ENCODE measurements at regions not wholly inside any gene's neighbourhood (a gene's known extent, or its start where the extent isn't known, plus 50 kb on each side); places are given as distances from the start of the nearest gene placed in this dataset.

- H3K36me3 Mint-ChIP-seq = peaks cover under 1% of the 10 kb centered on the region
- H3K27ac Mint-ChIP-seq = no peak overlapping the region
- H3K4me3 Mint-ChIP-seq = no peak overlapping the region
- ATAC-seq (ENCODE audit: low read depth) (no peak), DNase-seq (ENCODE audit: low spot score in 2 of 2) (no peak)
- H3K9me3 Mint-ChIP-seq = peaks cover 8% of the 10 kb centered on the region
- H3K27me3 Mint-ChIP-seq = no peaks in the 10 kb centered on the region
- H3K4me1 Mint-ChIP-seq = no peaks in the 10 kb centered on the region
Observed at GRCh38 chr13:109428146-109428545, 358.2 kb downstream of the IRS2 start.

DNA sequence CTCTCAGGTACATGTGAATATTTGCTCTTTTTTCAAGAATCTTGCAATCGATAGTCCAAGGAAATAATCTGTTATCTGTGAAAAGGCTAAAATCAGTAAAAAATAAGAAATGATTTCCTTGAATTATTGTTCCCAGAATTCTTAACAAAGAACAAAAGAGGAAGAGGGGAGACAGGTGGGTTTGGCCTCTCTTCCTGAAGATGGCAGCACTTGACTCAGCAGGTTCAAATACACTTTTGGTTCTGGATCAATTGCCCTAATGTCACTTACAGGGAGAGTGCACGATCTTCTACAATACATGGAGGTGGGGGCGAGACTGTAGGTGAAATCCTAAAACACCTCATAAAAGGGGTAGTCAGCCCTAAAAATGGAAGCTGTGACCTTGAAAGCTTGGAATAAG is 358.7 kb downstream of the IRS2 start:
- DNase-seq (ENCODE audit: low spot score in 2 of 2) (no peak), ATAC-seq (ENCODE audit: low read depth) (no peak)
- Mint-ChIP-seq H3K27me3 (peaks cover 1% of the 10 kb centered on the region), H3K9me3 (peaks cover 8% of the 10 kb centered on the region), H3K27ac (no peak overlapping the region), H3K4me1 (no peaks in the 10 kb centered on the region), H3K4me3 (no peak overlapping the region), H3K36me3 (no peaks in the 10 kb centered on the region)

DNA sequence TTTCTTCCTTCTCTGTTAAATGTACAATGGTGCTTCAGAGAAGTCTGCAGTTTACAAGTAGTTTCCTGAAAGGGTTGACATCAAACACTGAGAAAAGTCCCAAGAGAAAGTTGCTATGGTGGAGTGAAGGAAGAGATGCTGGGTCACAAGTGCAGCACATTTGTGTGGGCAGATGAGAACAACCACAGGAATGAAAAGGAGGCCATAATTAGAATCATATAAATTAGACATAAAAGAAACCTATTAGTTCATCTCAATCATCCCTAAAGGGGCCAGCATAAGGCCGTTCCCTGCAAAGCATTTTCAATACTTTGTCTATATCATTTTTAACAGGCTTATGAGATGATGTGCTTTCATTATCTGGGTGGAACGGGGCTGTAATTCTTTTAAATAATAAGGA is 359.2 kb downstream of the IRS2 start:
- Mint-ChIP-seq H3K27ac (no peak overlapping the region), H3K27me3 (peaks cover 4% of the 10 kb centered on the region), H3K4me3 (no peak overlapping the region), H3K4me1 (no peaks in the 10 kb centered on the region), H3K36me3 (no peaks in the 10 kb centered on the region), H3K9me3 (peaks cover 8% of the 10 kb centered on the region)
- ATAC-seq (ENCODE audit: low read depth) = no peak
- no peak for DNase-seq (ENCODE audit: low spot score in 2 of 2)

DNA sequence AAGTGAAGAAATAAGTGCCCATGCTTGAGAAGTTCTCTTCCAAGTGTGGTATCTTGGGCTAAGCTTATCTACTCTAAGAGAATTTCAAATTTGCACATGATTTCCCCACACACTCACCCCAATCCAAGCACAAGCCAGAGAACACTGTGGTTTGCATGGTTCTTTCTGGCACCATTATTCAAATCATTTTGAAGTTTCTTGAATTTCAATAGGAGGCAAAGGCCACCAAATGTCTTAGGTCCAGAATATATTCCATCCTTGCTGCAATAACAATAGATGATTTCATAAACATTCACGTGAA is 359.7 kb downstream of the IRS2 start:
- H3K4me3 Mint-ChIP-seq = no peak overlapping the region
- H3K4me1 Mint-ChIP-seq = no peaks in the 10 kb centered on the region
- H3K27ac Mint-ChIP-seq = no peak overlapping the region
- H3K27me3 Mint-ChIP-seq = peaks cover 4% of the 10 kb centered on the region
- ATAC-seq (ENCODE audit: low read depth) = no peak
- H3K9me3 Mint-ChIP-seq = peaks cover 8% of the 10 kb centered on the region
- H3K36me3 Mint-ChIP-seq = no peaks in the 10 kb centered on the region
- DNase-seq (ENCODE audit: low spot score in 2 of 2) = no peak

DNA sequence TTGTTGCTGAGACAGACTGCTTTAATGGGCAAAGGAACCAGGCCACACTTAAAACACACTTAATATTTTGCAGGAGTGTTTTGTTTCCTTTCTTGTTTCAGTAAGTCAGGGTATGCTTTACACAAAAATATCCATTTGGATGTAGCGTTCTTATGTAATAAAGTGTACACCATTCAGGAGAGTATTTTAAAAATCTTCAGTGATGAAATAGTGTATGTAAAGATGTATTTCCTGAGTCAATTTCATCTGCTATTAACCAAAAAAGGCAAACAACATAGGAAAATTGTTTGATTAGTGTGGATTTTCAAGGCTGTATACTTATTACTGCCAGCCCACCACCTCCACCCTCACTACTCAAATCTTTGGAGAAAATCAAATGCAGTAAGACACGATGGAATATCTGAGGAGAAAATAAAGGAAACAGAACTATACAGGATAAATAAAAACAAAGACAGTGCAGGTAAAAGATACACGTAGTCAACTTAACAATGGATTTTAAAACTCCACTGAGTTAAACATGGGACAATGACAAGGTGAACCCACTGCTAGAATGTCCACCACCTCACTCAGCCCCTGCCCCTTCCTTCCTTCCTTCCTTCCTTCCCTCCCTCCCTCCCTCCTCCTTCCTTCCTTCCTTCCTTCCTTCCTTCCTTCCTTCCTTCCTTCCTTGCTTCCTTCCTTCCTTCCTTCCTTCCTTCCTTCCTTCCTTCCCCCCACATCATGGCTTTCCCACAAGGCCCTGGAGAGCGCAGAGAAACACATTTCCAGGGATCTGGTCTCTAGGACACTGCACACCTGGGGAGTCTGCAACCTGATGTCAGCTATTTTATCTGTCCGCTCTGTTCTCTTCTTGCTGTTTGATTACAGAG is 360.3 kb downstream of the IRS2 start:
- Mint-ChIP-seq H3K4me1 (no peaks in the 10 kb centered on the region), H3K27ac (no peak overlapping the region), H3K27me3 (peaks cover 4% of the 10 kb centered on the region), H3K4me3 (no peak overlapping the region), H3K9me3 (peaks cover 7% of the 10 kb centered on the region), H3K36me3 (no peaks in the 10 kb centered on the region)
- no peak for ATAC-seq (ENCODE audit: low read depth)
- DNase-seq (ENCODE audit: low spot score in 2 of 2) = no peak

GRCh38 chr13:109422161-109422560 is 364.2 kb downstream of the IRS2 start:
- H3K27ac Mint-ChIP-seq = no peak overlapping the region
- H3K27me3 Mint-ChIP-seq = peaks cover 4% of the 10 kb centered on the region
- H3K9me3 Mint-ChIP-seq = peaks cover 5% of the 10 kb centered on the region
- no peak overlapping the region for H3K4me3 Mint-ChIP-seq
- no peak for ATAC-seq (ENCODE audit: low read depth)
- DNase-seq (ENCODE audit: low spot score in 2 of 2) = no peak
- H3K36me3 Mint-ChIP-seq = no peaks in the 10 kb centered on the region
- no peaks in the 10 kb centered on the region for H3K4me1 Mint-ChIP-seq

DNA sequence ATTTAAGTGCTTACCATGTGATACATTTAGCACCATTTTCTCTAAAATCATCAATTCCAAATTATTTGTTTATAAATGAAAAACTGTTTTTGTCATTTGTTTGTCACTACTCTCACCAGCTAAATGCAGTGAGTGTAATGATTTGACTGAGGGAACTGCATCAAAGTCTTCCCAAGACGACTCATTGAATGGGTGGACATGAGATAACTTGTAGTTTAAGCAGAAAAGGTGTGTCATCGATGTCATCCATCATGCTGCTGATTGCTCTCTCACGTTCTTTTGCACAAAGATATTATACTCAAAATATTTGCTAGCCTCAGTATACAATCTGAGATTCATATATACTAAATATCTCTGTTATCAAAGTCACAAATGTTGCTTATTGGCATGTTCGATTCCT is 366.5 kb downstream of the IRS2 start:
- Mint-ChIP-seq H3K9me3 (peaks cover 4% of the 10 kb centered on the region), H3K36me3 (no peaks in the 10 kb centered on the region), H3K4me1 (no peaks in the 10 kb centered on the region), H3K4me3 (no peak overlapping the region), H3K27me3 (peaks cover 4% of the 10 kb centered on the region), H3K27ac (no peak overlapping the region)
- no peak for DNase-seq (ENCODE audit: low spot score in 2 of 2)
- ATAC-seq (ENCODE audit: low read depth) = no peak

GRCh38 chr13:109418111-109418510 is 368.3 kb downstream of the IRS2 start:
- H3K27ac Mint-ChIP-seq = no peak overlapping the region
- peaks cover 4% of the 10 kb centered on the region for H3K27me3 Mint-ChIP-seq
- no peak overlapping the region for H3K4me3 Mint-ChIP-seq
- no peak for DNase-seq (ENCODE audit: low spot score in 2 of 2)
- H3K36me3 Mint-ChIP-seq = no peaks in the 10 kb centered on the region
- H3K4me1 Mint-ChIP-seq = no peaks in the 10 kb centered on the region
- ATAC-seq (ENCODE audit: low read depth) = no peak
- peaks cover 4% of the 10 kb centered on the region for H3K9me3 Mint-ChIP-seq

DNA sequence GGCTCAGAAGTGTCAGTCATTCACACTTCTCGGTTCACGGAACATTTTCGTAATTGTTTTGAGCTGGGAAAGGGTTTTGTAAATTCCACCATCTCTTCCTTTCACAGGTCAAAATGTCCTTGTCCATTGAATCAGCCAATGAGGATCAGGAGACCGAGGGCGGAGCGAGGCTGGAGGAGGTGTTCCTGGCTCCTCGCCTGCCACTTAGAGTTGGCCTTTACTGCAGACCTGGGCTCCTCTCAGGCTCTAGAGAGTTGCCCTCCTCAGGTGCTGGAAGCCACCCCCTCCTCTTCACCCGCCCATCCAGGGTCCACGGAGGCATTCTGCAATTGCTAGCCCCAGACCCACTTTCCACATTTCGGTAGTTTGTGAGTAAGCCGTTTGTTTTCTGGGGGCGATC is 370.4 kb downstream of the IRS2 start:
- ATAC-seq (ENCODE audit: low read depth) (no peak), DNase-seq (ENCODE audit: low spot score in 2 of 2) (no peak)
- Mint-ChIP-seq H3K27me3 (no peaks in the 10 kb centered on the region), H3K4me3 (no peak overlapping the region), H3K4me1 (no peaks in the 10 kb centered on the region), H3K36me3 (no peaks in the 10 kb centered on the region), H3K27ac (no peak overlapping the region), H3K9me3 (peaks cover 4% of the 10 kb centered on the region)

- Mint-ChIP-seq H3K27ac (no peak overlapping the region), H3K4me3 (no peak overlapping the region), H3K36me3 (no peaks in the 10 kb centered on the region), H3K4me1 (no peaks in the 10 kb centered on the region), H3K27me3 (no peaks in the 10 kb centered on the region), H3K9me3 (peaks cover 4% of the 10 kb centered on the region)
- ATAC-seq (ENCODE audit: low read depth) = no peak
- no peak for DNase-seq (ENCODE audit: low spot score in 2 of 2)
Observed at GRCh38 chr13:109415057-109415456, 371.3 kb downstream of the IRS2 start.

DNA sequence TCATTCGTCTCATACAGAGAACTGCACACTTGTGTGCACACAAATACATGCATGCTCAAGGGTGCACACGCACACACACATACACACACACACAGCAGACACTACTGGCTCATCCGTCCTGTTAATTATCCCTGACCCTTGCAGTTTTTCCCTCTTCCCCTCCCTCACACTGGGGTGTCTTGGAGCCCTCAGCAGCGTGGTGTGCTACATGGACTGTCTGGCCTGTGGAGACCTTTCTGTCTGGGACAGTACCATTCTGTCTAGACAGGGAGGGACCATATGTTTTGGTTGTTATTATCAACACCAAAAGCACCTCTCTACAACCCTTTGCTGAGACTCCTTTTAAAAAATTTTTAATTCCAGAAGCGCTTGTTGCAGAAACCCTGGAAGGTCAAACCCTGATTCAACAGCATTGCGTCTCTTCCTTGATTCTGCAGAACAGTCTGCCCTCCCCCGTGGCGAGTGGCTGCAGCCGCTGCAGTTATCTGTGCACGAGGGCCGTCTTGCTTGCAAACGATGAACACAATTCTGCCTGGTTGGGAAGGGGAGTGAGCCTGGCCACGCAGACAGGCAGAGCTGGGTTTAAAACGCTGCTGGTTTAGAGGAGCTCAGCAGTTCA is 374.0 kb downstream of the IRS2 start:
- DNase-seq (ENCODE audit: low spot score in 2 of 2) (no peak), ATAC-seq (ENCODE audit: low read depth) (no peak)
- H3K27ac Mint-ChIP-seq = no peak overlapping the region
- H3K36me3 Mint-ChIP-seq = no peaks in the 10 kb centered on the region
- H3K9me3 Mint-ChIP-seq = peaks cover 4% of the 10 kb centered on the region
- H3K4me1 Mint-ChIP-seq = no peaks in the 10 kb centered on the region
- H3K27me3 Mint-ChIP-seq = no peaks in the 10 kb centered on the region
- H3K4me3 Mint-ChIP-seq = no peak overlapping the region

DNA sequence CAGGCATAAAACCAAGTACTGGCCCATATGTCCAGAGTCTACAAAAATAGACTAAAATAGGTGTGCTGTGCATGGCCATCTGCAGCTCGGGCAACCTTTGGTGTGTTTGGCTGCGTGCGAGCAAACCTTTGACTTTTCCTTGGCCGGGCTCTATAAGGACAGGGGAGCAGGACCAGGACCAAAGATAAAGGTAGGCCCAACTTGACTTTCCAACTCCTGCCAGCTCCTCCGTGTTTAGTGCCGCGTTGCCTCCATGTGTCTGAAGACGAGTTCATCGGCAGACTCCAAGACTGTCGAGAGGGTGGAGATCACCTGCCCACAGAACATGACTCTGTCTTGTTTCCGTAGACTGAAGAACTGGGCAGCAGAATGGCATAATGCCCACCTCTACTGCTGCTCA is 375.5 kb downstream of the IRS2 start:
- DNase-seq (ENCODE audit: low spot score in 2 of 2) (no peak), ATAC-seq (ENCODE audit: low read depth) (no peak)
- H3K4me3 Mint-ChIP-seq = no peak overlapping the region
- H3K9me3 Mint-ChIP-seq = no peaks in the 10 kb centered on the region
- no peaks in the 10 kb centered on the region for H3K27me3 Mint-ChIP-seq
- no peak overlapping the region for H3K27ac Mint-ChIP-seq
- H3K4me1 Mint-ChIP-seq = no peaks in the 10 kb centered on the region
- H3K36me3 Mint-ChIP-seq = no peaks in the 10 kb centered on the region

- Mint-ChIP-seq H3K9me3 (peaks cover 1% of the 10 kb centered on the region), H3K27me3 (no peaks in the 10 kb centered on the region), H3K4me1 (no peaks in the 10 kb centered on the region), H3K27ac (no peak overlapping the region), H3K4me3 (no peak overlapping the region), H3K36me3 (no peaks in the 10 kb centered on the region)
- no peak for DNase-seq (ENCODE audit: low spot score in 2 of 2)
- ATAC-seq (ENCODE audit: low read depth) = no peak
Observed at GRCh38 chr13:109408591-109409382, 377.6 kb downstream of the IRS2 start.

- no peak for DNase-seq (ENCODE audit: low spot score in 2 of 2)
- ATAC-seq (ENCODE audit: low read depth) = no peak
- Mint-ChIP-seq H3K36me3 (no peaks in the 10 kb centered on the region), H3K4me1 (no peaks in the 10 kb centered on the region), H3K27ac (no peak overlapping the region), H3K27me3 (no peaks in the 10 kb centered on the region), H3K9me3 (peaks cover 1% of the 10 kb centered on the region), H3K4me3 (no peak overlapping the region)
Observed at GRCh38 chr13:109406376-109406992, 379.9 kb downstream of the IRS2 start.
